Activated CD4-positive, alpha-beta memory T cell treated with anti-CD3 and anti-CD28 coated beads for 36 hours (primary cell): ENCODE measurements at regions not wholly inside any gene's neighbourhood (a gene's known extent, or its start where the extent isn't known, plus 50 kb on each side); places are given as distances from the start of the nearest gene placed in this dataset.
"Not testable (repeated sequence)": the region's sequence is repeated elsewhere in the genome, so short reads cannot be mapped to it uniquely, and the experiment has no call there.

Experiments used
- CTCF ChIA-PET: fragments of 350-600 bp; sonication (Branson Sonifier 250); formaldehyde crosslinking; loops from one replicate; lab custom pipeline; 2021; ENCODE audit warnings: antibody characterized with exemption, inconsistent platforms; lab: Charles Lee
- POLR2A ChIA-PET: fragments of 350-600 bp; sonication (Branson Sonifier 250); formaldehyde crosslinking; loops from one replicate; lab custom pipeline; 2021; ENCODE audit warnings: antibody characterized with exemption; lab: Charles Lee
- DNase-seq: peaks from one replicate; pipeline ENCODE4 v3.0.0-alpha.2; 2020
- H3K27ac Mint-ChIP-seq: one replicate; pipeline ENCODE4 v1.8.0; 2021; ENCODE audit warnings: mixed read lengths
- H3K27me3 Mint-ChIP-seq: one replicate; pipeline ENCODE4 v1.8.0; 2021; ENCODE audit warnings: mixed read lengths
- H3K36me3 Mint-ChIP-seq: one replicate; pipeline ENCODE4 v1.8.0; 2021; ENCODE audit warnings: mixed read lengths
- H3K4me1 Mint-ChIP-seq: one replicate; pipeline ENCODE4 v1.8.0; 2021; ENCODE audit warnings: low read depth, mixed read lengths
- H3K4me3 Mint-ChIP-seq: one replicate; pipeline ENCODE4 v1.8.0; 2021; ENCODE audit warnings: mild to moderate bottlenecking, mixed read lengths
- H3K9me3 Mint-ChIP-seq: one replicate; pipeline ENCODE4 v1.8.0; 2021; ENCODE audit warnings: mixed read lengths
- intact Hi-C: fragments of 100-400 bp; cut with micrococcal nuclease; formaldehyde crosslinking; loops from one replicate; pipeline ENCODE4 v1.15.1; 2023

DNA sequence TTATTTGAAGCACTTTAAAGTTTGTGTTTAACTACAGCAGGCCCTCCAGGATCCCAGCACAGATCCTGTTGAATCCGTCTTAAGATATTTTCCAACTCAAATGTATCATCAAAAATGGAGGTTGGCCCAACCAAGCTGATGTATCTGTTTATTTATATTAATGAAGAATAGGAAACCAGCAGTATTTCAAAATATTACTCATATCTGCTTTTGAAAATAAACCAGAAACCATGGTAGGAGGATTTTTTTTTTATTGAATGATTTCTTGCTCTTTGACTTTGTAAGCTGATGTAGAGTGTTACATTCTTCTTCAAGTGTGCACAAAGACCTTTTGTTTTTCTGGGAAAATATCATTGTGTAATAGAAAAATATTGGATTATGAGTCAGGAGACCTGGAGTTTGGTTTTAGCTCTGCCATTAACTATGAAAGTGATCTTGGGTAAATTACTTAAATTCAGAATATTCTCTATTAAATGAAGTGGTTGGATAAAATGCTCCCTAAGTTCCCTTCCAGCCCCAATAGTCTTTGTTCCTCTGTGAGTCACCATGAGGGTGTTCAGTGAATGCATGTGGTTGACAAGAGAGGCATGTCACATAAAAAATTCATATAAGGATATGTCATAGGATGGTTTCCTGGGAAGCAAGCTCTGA, 221.3 kb upstream of the GAP43 start:
- intact Hi-C loops: no loop called here
- Mint-ChIP-seq H3K27ac (no peak overlapping the region), H3K4me3 (no peak overlapping the region), H3K9me3 (no peaks in the 10 kb centered on the region), H3K36me3 (no peaks in the 10 kb centered on the region), H3K4me1 (no peaks in the 10 kb centered on the region), H3K27me3 (no peaks in the 10 kb centered on the region)
- ChIA-PET POLR2A (interaction anchor here (0.6 kb wide), 1 partner anchor 292 kb away, joined by 3 read pairs; no protein-coding TSS in a partner anchor), CTCF (interaction anchor here (0.7 kb wide), 1 partner anchor 387 kb away, joined by 5 read pairs; no protein-coding TSS in a partner anchor)
- no peak for DNase-seq

- no peak for DNase-seq
- no peaks in the 10 kb centered on the region for H3K27me3 Mint-ChIP-seq
- no peaks in the 10 kb centered on the region for H3K9me3 Mint-ChIP-seq
- H3K4me3 Mint-ChIP-seq: no peak overlapping the region
- H3K36me3 Mint-ChIP-seq: no peaks in the 10 kb centered on the region
- H3K27ac Mint-ChIP-seq: no peak overlapping the region
- POLR2A ChIA-PET: no interaction called here
- CTCF ChIA-PET: no interaction called here
- intact Hi-C loops: no loop called here
- no peaks in the 10 kb centered on the region for H3K4me1 Mint-ChIP-seq
These were observed 220.7 kb upstream of the GAP43 start for GRCh38 chr3:115402651-115403050.

DNA sequence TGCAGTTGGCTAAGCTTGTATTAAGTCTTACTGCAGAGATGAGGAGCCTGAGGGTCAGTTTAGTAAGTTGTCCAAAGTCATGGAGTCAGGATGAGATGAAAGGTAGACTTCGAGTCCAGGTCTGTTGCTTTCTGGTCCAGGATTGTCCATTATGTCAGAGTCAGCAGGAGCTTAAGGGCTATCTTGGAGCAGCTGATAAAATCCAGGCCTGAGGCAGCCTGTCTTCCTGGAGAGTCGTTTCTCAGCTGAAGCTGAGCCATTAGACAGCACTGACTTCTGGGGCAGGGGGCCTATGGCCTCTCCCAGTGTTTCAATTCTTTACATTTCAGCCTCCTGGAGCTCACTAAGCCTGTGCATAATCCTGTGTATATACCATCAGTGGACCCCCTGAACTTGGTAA, 219.5 kb upstream of the GAP43 start:
- ChIA-PET POLR2A (no interaction called here), CTCF (no interaction called here)
- H3K36me3 Mint-ChIP-seq: no peaks in the 10 kb centered on the region
- H3K27ac Mint-ChIP-seq: no peak overlapping the region
- no peak overlapping the region for H3K4me3 Mint-ChIP-seq
- no peak for DNase-seq
- H3K4me1 Mint-ChIP-seq: no peaks in the 10 kb centered on the region
- intact Hi-C loops: no loop called here
- H3K27me3 Mint-ChIP-seq: no peaks in the 10 kb centered on the region
- H3K9me3 Mint-ChIP-seq: no peaks in the 10 kb centered on the region

- Mint-ChIP-seq H3K4me1 (no peaks in the 10 kb centered on the region), H3K27ac (no peak overlapping the region), H3K9me3 (no peaks in the 10 kb centered on the region), H3K27me3 (no peaks in the 10 kb centered on the region), H3K4me3 (no peak overlapping the region), H3K36me3 (no peaks in the 10 kb centered on the region)
- CTCF ChIA-PET: no interaction called here
- DNase-seq: no peak
- intact Hi-C loops: no loop called here
- POLR2A ChIA-PET: no interaction called here
These were observed 213.7 kb upstream of the GAP43 start for GRCh38 chr3:115409596-115409995.

- intact Hi-C loops, H3K27ac Mint-ChIP-seq, H3K4me3 Mint-ChIP-seq, H3K9me3 Mint-ChIP-seq, H3K27me3 Mint-ChIP-seq, DNase-seq, H3K36me3 Mint-ChIP-seq, H3K4me1 Mint-ChIP-seq, CTCF ChIA-PET, POLR2A ChIA-PET: not testable (repeated sequence)
These were observed 208.7 kb upstream of the GAP43 start for GRCh38 chr3:115414610-115415009.

DNA sequence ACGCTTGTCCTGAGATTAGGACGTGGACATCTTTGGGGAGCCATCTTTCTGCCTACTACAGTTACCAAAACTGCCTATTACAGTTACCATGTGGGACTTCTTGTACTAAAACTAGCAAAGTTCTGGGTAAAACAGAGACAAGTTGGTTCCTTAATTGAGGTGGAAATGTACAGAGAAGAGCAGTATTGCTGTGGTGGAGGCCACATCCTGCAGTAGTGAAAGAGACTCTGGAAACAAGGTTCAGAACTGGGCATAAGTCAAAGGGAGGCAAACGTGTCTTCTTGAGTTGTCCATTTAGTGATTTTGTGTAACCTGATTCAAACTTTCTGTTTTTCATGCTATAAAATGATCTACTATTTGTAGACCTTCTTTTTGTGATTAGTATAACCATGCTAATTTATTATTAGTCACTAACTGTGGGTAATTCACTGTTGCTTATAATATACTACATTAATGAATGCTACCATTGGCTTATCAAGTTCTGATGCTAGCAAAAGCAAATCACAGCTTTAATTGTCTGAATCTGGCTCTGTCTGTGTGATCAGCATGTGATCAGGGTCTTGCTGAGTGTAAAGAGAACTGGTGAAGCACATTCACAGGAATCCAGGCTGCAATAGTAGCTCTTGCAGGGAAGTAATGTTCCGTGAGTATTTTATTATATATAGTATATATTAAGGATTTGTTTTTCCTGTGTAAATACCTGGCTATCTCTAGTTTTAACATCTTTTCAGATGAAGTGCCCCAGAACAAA, 207.9 kb upstream of the GAP43 start:
- no peaks in the 10 kb centered on the region for H3K9me3 Mint-ChIP-seq
- intact Hi-C loops: no loop called here
- ChIA-PET CTCF (interaction anchor here (0.7 kb wide), 1 partner anchor 980 kb away, joined by 3 read pairs; no protein-coding TSS in a partner anchor), POLR2A (no interaction called here)
- H3K27me3 Mint-ChIP-seq: no peaks in the 10 kb centered on the region
- no peak for DNase-seq
- H3K4me3 Mint-ChIP-seq: no peak overlapping the region
- H3K27ac Mint-ChIP-seq: no peak overlapping the region
- no peaks in the 10 kb centered on the region for H3K36me3 Mint-ChIP-seq
- peaks cover 7% of the 10 kb centered on the region for H3K4me1 Mint-ChIP-seq

- no peaks in the 10 kb centered on the region for H3K27me3 Mint-ChIP-seq
- peaks cover 7% of the 10 kb centered on the region for H3K4me1 Mint-ChIP-seq
- ChIA-PET CTCF (no interaction called here), POLR2A (no interaction called here)
- intact Hi-C loops: no loop called here
- H3K27ac Mint-ChIP-seq: no peak overlapping the region
- H3K4me3 Mint-ChIP-seq: no peak overlapping the region
- H3K36me3 Mint-ChIP-seq: no peaks in the 10 kb centered on the region
- H3K9me3 Mint-ChIP-seq: no peaks in the 10 kb centered on the region
- DNase-seq: no peak
These were observed 204.7 kb upstream of the GAP43 start for GRCh38 chr3:115418583-115418982.

- Mint-ChIP-seq H3K4me1 (peaks cover 7% of the 10 kb centered on the region), H3K27me3 (no peaks in the 10 kb centered on the region), H3K9me3 (no peaks in the 10 kb centered on the region), H3K4me3 (no peak overlapping the region), H3K36me3 (no peaks in the 10 kb centered on the region), H3K27ac (no peak overlapping the region)
- intact Hi-C loops: no loop called here
- POLR2A ChIA-PET: no interaction called here
- no peak for DNase-seq
- CTCF ChIA-PET: no interaction called here
These were observed 203.2 kb upstream of the GAP43 start for GRCh38 chr3:115420086-115420485.

- intact Hi-C loops: no loop called here
- no peak overlapping the region for H3K4me3 Mint-ChIP-seq
- peaks cover 7% of the 10 kb centered on the region for H3K4me1 Mint-ChIP-seq
- H3K27ac Mint-ChIP-seq: no peak overlapping the region
- H3K36me3 Mint-ChIP-seq: no peaks in the 10 kb centered on the region
- no peaks in the 10 kb centered on the region for H3K27me3 Mint-ChIP-seq
- CTCF ChIA-PET: no interaction called here
- no peaks in the 10 kb centered on the region for H3K9me3 Mint-ChIP-seq
- POLR2A ChIA-PET: no interaction called here
- no peak for DNase-seq
These were observed 200.1 kb upstream of the GAP43 start for GRCh38 chr3:115423170-115423569.

DNA sequence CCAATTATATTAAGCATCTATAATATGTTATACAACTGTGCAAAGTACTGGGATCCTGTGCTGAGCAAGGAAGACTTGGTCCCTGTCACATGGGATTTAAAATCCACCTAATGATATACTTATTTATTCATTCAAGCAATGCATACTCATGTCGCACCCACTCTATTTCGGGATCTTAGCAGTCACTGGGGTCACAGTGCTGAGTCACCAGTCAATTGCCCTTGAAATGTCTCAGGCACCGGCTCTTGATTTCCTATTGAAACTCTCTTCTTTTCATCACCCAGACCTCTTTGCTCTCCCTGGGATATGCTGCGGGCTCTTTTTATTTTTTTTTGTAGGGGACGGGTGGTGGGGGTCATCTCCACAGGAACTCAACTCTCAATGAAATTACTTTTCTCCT, 194.5 kb upstream of the GAP43 start:
- H3K9me3 Mint-ChIP-seq: no peaks in the 10 kb centered on the region
- CTCF ChIA-PET: no interaction called here
- no peaks in the 10 kb centered on the region for H3K27me3 Mint-ChIP-seq
- H3K4me3 Mint-ChIP-seq: no peak overlapping the region
- H3K27ac Mint-ChIP-seq: no peak overlapping the region
- intact Hi-C loops: no loop called here
- H3K4me1 Mint-ChIP-seq: no peaks in the 10 kb centered on the region
- H3K36me3 Mint-ChIP-seq: no peaks in the 10 kb centered on the region
- POLR2A ChIA-PET: interaction anchor here (1.8 kb wide), 1 partner anchor 11 kb away, joined by 4 read pairs; no protein-coding TSS in a partner anchor
- DNase-seq: no peak

GRCh38 chr3:115436767-115437301, 186.5 kb upstream of the GAP43 start:
- no peak for DNase-seq
- Mint-ChIP-seq H3K27ac (no peak overlapping the region), H3K27me3 (no peaks in the 10 kb centered on the region), H3K9me3 (no peaks in the 10 kb centered on the region), H3K36me3 (no peaks in the 10 kb centered on the region), H3K4me3 (no peak overlapping the region), H3K4me1 (no peaks in the 10 kb centered on the region)
- POLR2A ChIA-PET: no interaction called here
- intact Hi-C loops: no loop called here
- CTCF ChIA-PET: interaction anchor here (1.2 kb wide), 1 partner anchor 164 kb away, joined by 3 read pairs; no protein-coding TSS in a partner anchor

DNA sequence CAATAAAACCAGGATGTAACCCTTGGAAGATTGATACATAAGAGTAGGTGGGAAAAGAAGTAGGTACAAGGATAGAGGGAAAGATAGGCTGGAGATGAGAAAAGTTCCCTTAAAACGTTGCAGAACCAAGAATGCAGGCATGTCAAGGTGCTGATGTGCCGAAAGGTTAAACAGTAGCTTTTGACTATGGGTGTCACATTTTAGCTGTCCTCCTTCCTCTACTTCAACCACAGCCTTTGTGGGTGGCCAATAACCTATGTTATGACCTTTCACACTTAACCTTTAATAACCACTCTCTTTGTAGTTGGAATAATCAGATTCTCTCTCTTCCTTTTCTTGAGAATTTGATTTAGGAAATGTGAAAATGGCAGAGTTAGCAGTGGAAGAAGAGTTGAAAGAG, 184.5 kb upstream of the GAP43 start:
- Mint-ChIP-seq H3K4me3 (no peak overlapping the region), H3K36me3 (no peaks in the 10 kb centered on the region), H3K4me1 (no peaks in the 10 kb centered on the region), H3K27me3 (no peaks in the 10 kb centered on the region), H3K27ac (no peak overlapping the region), H3K9me3 (no peaks in the 10 kb centered on the region)
- DNase-seq: no peak
- ChIA-PET POLR2A (no interaction called here), CTCF (no interaction called here)
- intact Hi-C loops: no loop called here
